Caco-2 (cell line): ENCODE measurements at regions not wholly inside any gene's neighbourhood (a gene's known extent, or its start where the extent isn't known, plus 50 kb on each side); places are given as distances from the start of the nearest gene placed in this dataset.

ENCODE experiments used
- BruUV-seq: library from RNA; stranded (reverse); fragments of 400-500 nt; replicated peaks from 2 replicates; lab custom pipeline; 2021; lab: Mats Ljungman, UMichigan
- CTCF ChIA-PET: fragments of 300-600 bp; sonication (Branson Sonifier 250); formaldehyde crosslinking; loops from one replicate; lab custom pipeline; 2022; ENCODE audit warnings: antibody characterized with exemption; lab: Charles Lee
- POLR2A ChIA-PET: fragments of 300-600 bp; sonication (Branson Sonifier 250); formaldehyde crosslinking; loops from one replicate; lab custom pipeline; 2022; ENCODE audit warnings: antibody characterized with exemption; lab: Charles Lee
- DNase-seq, 2 experiments: peaks; one replicate each; pipeline versions ENCODE4 v3.0.0 to v3.0.0-alpha.2; 2020 to 2022
- H3K27me3 ChIP-seq: replicated peaks from 2 replicates; pipeline ENCODE4 v1.6.0; 2011; ENCODE audit warnings: low read length; ENCODE audit not compliant: control insufficient read depth, insufficient read depth
- H3K36me3 ChIP-seq: 2 replicates; pipeline ENCODE4 v1.5.1; 2011; ENCODE audit warnings: low read length; ENCODE audit not compliant: control insufficient read depth, insufficient read depth
- H3K4me1 ChIP-seq: fragments of 250-450 bp; sonication (Bioruptor Pico); 2 replicates; pipeline ENCODE4 v1.5.1; 2020; ENCODE audit warnings: mild to moderate bottlenecking
- H3K4me3 ChIP-seq: 2 replicates; pipeline ENCODE4 v1.5.1; 2011; ENCODE audit warnings: low read depth, mild to moderate bottlenecking, control low read depth, low read length
- H3K9me3 ChIP-seq: fragments of 250-450 bp; sonication (Bioruptor Pico); 2 replicates; pipeline ENCODE4 v1.5.1; 2020; ENCODE audit warnings: mild to moderate bottlenecking, moderate library complexity
- H3K27ac Mint-ChIP-seq: one replicate; pipeline ENCODE4 v1.8.0; 2022; ENCODE audit warnings: mixed read lengths; ENCODE audit not compliant: unreplicated experiment
- H3K27me3 Mint-ChIP-seq: one replicate; pipeline ENCODE4 v1.8.0; 2022; ENCODE audit warnings: mixed read lengths; ENCODE audit not compliant: insufficient read depth, unreplicated experiment
- H3K36me3 Mint-ChIP-seq: one replicate; pipeline ENCODE4 v1.8.0; 2022; ENCODE audit warnings: mild to moderate bottlenecking, mixed read lengths; ENCODE audit not compliant: insufficient read depth, unreplicated experiment
- H3K4me1 Mint-ChIP-seq: one replicate; pipeline ENCODE4 v1.8.0; 2022; ENCODE audit warnings: low read depth, mixed read lengths; ENCODE audit not compliant: unreplicated experiment
- H3K4me3 Mint-ChIP-seq: one replicate; pipeline ENCODE4 v1.8.0; 2022; ENCODE audit warnings: mild to moderate bottlenecking, moderate library complexity, mixed read lengths; ENCODE audit not compliant: unreplicated experiment
- H3K9me3 Mint-ChIP-seq: one replicate; pipeline ENCODE4 v1.8.0; 2022; ENCODE audit warnings: mixed read lengths; ENCODE audit not compliant: unreplicated experiment
- intact Hi-C: fragments of 100-400 bp; cut with micrococcal nuclease; formaldehyde crosslinking; loops from one replicate; pipeline ENCODE4 v1.10.0; 2022; ENCODE audit not compliant: unreplicated experiment
- TF ChIP-seq, protein P1 (sequence below), 2 experiments: fragments of 200-600 bp in 1 of 2; IDR thresholded peaks; 1 replicate in 1 of 2; 2 replicates in 1 of 2; pipeline versions ENCODE4 v1.5.1 to v1.8.0; 2011 to 2022; ENCODE audit warnings: antibody characterized with exemption in 1 of 2, control low read depth in 1 of 2, inconsistent platforms in 1 of 2, low read depth in 1 of 2, low read length in 1 of 2, mild to moderate bottlenecking in 1 of 2, moderate library complexity in 1 of 2; ENCODE audit not compliant: insufficient read depth in 1 of 2, severe bottlenecking in 1 of 2, unreplicated experiment in 1 of 2

DNA sequence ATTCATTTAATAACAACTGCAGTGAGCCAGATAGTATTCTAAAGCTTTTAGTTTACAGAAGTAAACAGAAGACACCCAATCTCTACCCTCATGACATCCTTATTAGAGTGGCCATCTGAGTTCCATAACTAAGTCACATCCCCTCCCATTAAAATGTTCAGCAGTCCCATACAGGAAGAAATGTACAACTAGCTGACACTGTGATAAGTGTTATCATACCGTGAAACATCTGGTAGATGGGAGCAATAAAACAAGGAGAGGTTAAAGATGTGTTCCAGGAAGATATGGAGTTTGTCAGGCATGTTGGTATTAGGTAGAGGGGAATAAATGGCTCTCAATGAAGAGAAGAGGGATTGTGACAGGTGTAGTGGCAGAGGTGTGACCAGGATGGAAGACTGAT, 60.5 kb upstream of the CAV2 start:
- no peaks in the 10 kb centered on the region for H3K9me3 ChIP-seq
- H3K27me3 Mint-ChIP-seq, result no peaks in the 10 kb centered on the region
- no TSS peak for BruUV-seq
- no peaks in the 10 kb centered on the region for H3K27me3 ChIP-seq
- peaks cover 32% of the 10 kb centered on the region for H3K4me1 ChIP-seq
- no peaks in the 10 kb centered on the region for H3K36me3 Mint-ChIP-seq
- intact Hi-C loops, result loop anchor here (2.0 to 10.0 kb wide), 3 partner anchors 180 to 368 kb away; no protein-coding TSS in a partner anchor
- DNase-seq, result no peak
- no peak overlapping the region for H3K27ac Mint-ChIP-seq
- ChIA-PET CTCF (interaction anchor here (2.5 kb wide), 1 partner anchor 150 kb away, joined by 21 read pairs; no protein-coding TSS in a partner anchor), POLR2A (no interaction called here)
- H3K4me1 Mint-ChIP-seq, result peaks cover 4% of the 10 kb centered on the region
- no peak overlapping the region for H3K4me3 ChIP-seq
- no peak overlapping the region for H3K4me3 Mint-ChIP-seq
- H3K36me3 ChIP-seq, result no peaks in the 10 kb centered on the region
- no peaks in the 10 kb centered on the region for H3K9me3 Mint-ChIP-seq
- TF ChIP-seq, protein P1, sequence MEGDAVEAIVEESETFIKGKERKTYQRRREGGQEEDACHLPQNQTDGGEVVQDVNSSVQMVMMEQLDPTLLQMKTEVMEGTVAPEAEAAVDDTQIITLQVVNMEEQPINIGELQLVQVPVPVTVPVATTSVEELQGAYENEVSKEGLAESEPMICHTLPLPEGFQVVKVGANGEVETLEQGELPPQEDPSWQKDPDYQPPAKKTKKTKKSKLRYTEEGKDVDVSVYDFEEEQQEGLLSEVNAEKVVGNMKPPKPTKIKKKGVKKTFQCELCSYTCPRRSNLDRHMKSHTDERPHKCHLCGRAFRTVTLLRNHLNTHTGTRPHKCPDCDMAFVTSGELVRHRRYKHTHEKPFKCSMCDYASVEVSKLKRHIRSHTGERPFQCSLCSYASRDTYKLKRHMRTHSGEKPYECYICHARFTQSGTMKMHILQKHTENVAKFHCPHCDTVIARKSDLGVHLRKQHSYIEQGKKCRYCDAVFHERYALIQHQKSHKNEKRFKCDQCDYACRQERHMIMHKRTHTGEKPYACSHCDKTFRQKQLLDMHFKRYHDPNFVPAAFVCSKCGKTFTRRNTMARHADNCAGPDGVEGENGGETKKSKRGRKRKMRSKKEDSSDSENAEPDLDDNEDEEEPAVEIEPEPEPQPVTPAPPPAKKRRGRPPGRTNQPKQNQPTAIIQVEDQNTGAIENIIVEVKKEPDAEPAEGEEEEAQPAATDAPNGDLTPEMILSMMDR (IDR thresholded peaks at IDR 0.05; ENCODE audit: insufficient read depth in 1 of 2, low read depth in 1 of 2, low read length in 1 of 2, severe bottlenecking in 1 of 2, unreplicated experiment in 1 of 2), result no peak

DNA sequence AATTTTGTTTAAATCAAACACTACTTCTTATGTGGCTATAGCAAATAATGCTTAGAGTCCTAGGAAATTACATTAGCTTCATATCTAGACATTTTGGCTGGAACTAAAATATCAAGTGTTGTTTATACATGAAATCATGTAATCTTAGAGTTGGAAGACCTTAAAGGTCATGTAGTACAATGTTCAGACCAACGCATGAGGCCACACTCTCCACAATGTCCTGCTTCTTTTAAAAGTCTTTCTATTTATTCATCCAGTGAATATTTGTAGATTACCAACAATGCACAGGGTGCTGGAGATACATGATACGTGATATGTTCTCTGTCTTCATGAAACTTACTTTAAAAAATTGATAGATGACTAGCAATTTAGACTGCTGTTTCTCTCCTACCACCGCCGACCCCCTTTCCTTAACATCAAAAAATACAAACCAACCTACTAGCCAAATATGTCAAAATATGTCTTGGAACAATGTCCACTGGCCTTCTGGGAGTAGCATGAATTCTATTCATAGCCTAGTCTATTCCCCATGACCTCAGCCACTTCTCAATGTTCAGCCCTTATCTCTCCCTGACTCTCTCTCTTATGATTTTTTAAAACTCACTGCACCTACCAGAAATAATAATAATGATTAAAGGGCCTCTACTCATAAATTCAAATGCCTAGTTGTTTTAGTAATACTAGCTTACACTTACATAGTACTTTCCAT, 59.5 kb upstream of the CAV2 start:
- Histone ChIP-seq H3K4me1 (peaks cover 33% of the 10 kb centered on the region), H3K27me3 (no peaks in the 10 kb centered on the region), H3K9me3 (no peaks in the 10 kb centered on the region), H3K4me3 (no peak overlapping the region), H3K36me3 (no peaks in the 10 kb centered on the region)
- Mint-ChIP-seq H3K27me3 (no peaks in the 10 kb centered on the region), H3K36me3 (no peaks in the 10 kb centered on the region), H3K27ac (no peak overlapping the region), H3K4me3 (no peak overlapping the region), H3K9me3 (peaks cover 9% of the 10 kb centered on the region), H3K4me1 (peaks cover 11% of the 10 kb centered on the region)
- CTCF ChIA-PET, result interaction anchor here (2.5 kb wide), 1 partner anchor 149 kb away, joined by 21 read pairs; no protein-coding TSS in a partner anchor
- TF ChIP-seq, protein P1 (IDR thresholded peaks at IDR 0.05; ENCODE audit: insufficient read depth in 1 of 2, low read depth in 1 of 2, low read length in 1 of 2, severe bottlenecking in 1 of 2, unreplicated experiment in 1 of 2), result no peak
- no TSS peak for BruUV-seq
- no peak for DNase-seq
- POLR2A ChIA-PET, result no interaction called here
- intact Hi-C loops, result loop anchor here (2.0 to 10.0 kb wide), 3 partner anchors 181 to 367 kb away; no protein-coding TSS in a partner anchor

DNA sequence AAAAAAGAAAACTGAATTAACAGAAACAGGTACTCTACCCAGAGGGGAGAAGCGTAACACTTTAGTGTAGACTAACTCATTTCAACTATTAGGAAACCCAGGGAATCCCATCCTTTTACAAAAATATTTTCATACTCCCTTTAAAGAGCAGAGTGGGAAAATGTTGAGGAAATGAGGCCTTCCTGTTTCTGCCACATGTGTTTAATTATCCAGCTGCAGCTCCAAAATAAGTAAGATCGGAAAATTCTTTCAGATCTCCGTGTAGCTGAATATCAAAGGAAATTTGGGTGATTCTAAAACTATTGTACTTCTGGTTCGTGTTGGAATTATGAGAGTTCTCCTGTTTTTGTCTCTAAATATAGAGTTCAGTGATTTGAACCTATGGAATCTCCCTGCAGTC, 58.0 kb upstream of the CAV2 start:
- ChIA-PET POLR2A (no interaction called here), CTCF (interaction anchor here (0.7 kb wide), 1 partner anchor 555 kb away, joined by 4 read pairs; no protein-coding TSS in a partner anchor)
- Histone ChIP-seq H3K4me1 (peaks cover 33% of the 10 kb centered on the region), H3K9me3 (no peaks in the 10 kb centered on the region), H3K36me3 (no peaks in the 10 kb centered on the region), H3K4me3 (no peak overlapping the region), H3K27me3 (no peaks in the 10 kb centered on the region)
- Mint-ChIP-seq H3K27me3 (no peaks in the 10 kb centered on the region), H3K4me1 (peaks cover 14% of the 10 kb centered on the region), H3K4me3 (no peak overlapping the region), H3K36me3 (no peaks in the 10 kb centered on the region), H3K27ac (no peak overlapping the region), H3K9me3 (peaks cover 9% of the 10 kb centered on the region)
- no peak for DNase-seq
- TF ChIP-seq, protein P1 (IDR thresholded peaks at IDR 0.05; ENCODE audit: insufficient read depth in 1 of 2, low read depth in 1 of 2, low read length in 1 of 2, severe bottlenecking in 1 of 2, unreplicated experiment in 1 of 2), result no peak
- intact Hi-C loops, result no loop called here
- BruUV-seq, result no TSS peak
